Testis (tissue), 2 donors: ENCODE measurements at regions not wholly inside any gene's neighbourhood (a gene's known extent, or its start where the extent isn't known, plus 50 kb on each side); places are given as distances from the start of the nearest gene placed in this dataset.

Source experiments
- POLR2A ChIP-seq: fragments of 450-650 bp; IDR thresholded peaks from one replicate; pipeline ENCODE4 v1.6.1; 2017; ENCODE audit warnings: antibody characterized with exemption, mild to moderate bottlenecking, moderate library complexity
- TF ChIP-seq, protein P1 (sequence below), 3 experiments: fragments of 450-650 bp in 2 of 3; fragments of 200-600 bp in 1 of 3; sonication (generic) in 1 of 3; IDR thresholded peaks; one replicate each; pipeline ENCODE4 v1.5.1; 2016 to 2019; ENCODE audit warnings: antibody characterized with exemption in 3 of 3, mild to moderate bottlenecking in 2 of 3, moderate library complexity in 1 of 3

DNA sequence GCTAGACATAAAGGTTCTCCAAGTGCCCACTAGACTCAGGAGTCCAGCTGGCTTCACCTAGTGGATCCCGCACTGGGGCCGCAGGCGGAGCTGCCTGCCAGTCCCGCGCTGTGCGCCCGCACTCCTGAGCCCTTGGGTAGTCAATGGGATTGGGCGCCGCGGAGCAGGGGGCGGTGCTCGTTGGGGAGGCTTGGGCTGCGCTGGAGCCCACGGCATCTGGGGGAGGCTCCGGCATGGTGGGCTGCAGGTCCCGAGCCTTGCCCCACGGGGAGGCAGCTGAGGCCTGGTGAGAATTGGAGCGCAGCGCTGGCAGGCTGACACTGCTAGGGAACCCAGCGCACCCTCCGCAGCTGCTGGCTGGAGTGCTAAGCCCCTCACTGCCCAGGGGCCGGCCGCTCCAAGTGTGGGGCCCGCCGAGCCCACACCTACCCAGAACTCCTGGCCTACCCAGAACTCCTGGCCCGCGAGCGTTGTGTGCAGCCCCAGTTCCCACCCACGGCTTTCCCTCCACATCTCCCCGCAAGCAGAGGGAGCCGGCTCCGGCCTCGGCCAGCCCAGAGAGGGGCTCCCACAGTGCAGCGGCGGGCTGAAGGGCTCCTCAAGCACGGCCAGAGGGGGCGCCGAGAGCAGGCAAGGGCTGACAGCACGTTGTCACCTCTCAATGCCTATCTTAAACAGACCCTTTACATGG lies 260.7 kb upstream of the DMRT1 start:
- no peak for TF ChIP-seq POLR2A
- TF ChIP-seq, protein P1, sequence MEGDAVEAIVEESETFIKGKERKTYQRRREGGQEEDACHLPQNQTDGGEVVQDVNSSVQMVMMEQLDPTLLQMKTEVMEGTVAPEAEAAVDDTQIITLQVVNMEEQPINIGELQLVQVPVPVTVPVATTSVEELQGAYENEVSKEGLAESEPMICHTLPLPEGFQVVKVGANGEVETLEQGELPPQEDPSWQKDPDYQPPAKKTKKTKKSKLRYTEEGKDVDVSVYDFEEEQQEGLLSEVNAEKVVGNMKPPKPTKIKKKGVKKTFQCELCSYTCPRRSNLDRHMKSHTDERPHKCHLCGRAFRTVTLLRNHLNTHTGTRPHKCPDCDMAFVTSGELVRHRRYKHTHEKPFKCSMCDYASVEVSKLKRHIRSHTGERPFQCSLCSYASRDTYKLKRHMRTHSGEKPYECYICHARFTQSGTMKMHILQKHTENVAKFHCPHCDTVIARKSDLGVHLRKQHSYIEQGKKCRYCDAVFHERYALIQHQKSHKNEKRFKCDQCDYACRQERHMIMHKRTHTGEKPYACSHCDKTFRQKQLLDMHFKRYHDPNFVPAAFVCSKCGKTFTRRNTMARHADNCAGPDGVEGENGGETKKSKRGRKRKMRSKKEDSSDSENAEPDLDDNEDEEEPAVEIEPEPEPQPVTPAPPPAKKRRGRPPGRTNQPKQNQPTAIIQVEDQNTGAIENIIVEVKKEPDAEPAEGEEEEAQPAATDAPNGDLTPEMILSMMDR (IDR thresholded peaks at IDR 0.05), result no peak
